CD4-positive, alpha-beta T cell (primary cell): ENCODE measurements at regions not wholly inside any gene's neighbourhood (a gene's known extent, or its start where the extent isn't known, plus 50 kb on each side); places are given as distances from the start of the nearest gene placed in this dataset.

Experiments
- ATAC-seq: fragments of 200-7000 bp; cut with Tn5 transposase; one replicate; pipeline ENCODE4 v1.10.0; 2022; ENCODE audit warnings: mild to moderate bottlenecking; ENCODE audit not compliant: poor library complexity
- CTCF ChIA-PET: fragments of 350-600 bp; sonication (Branson Sonifier 250); formaldehyde crosslinking; loops from one replicate; lab custom pipeline; 2021; ENCODE audit warnings: antibody characterized with exemption, inconsistent platforms; lab: Charles Lee
- POLR2A ChIA-PET: fragments of 350-600 bp; sonication (Branson Sonifier 250); formaldehyde crosslinking; loops from one replicate; lab custom pipeline; 2021; ENCODE audit warnings: antibody characterized with exemption, inconsistent platforms; lab: Charles Lee
- DNase-seq, 14 experiments: peaks; one replicate each; pipeline ENCODE4 v3.0.0-alpha.2; 2013 to 2020; ENCODE audit warnings: mixed read lengths in 2 of 14
- H3K27ac ChIP-seq, 2 donors: one replicate each; pipeline versions ENCODE4 v1.5.1 to v1.7.0; 2013; ENCODE audit warnings: low read length in 2 of 2, low read depth in 1 of 2, mild to moderate bottlenecking in 1 of 2
- H3K27me3 ChIP-seq, 2 experiments: 1 replicate in 1 of 2; 2 replicates in 1 of 2; pipeline versions ENCODE4 v1.6.1 to v1.7.0; 2013; ENCODE audit warnings: low read length in 2 of 2, control low read depth in 1 of 2, mild to moderate bottlenecking in 1 of 2, moderate library complexity in 1 of 2; ENCODE audit not compliant: insufficient read depth in 2 of 2, control insufficient read depth in 1 of 2
- H3K36me3 ChIP-seq: one replicate; pipeline ENCODE4 v1.6.1; 2013; ENCODE audit warnings: low read length, control low read depth; ENCODE audit not compliant: insufficient read depth
- H3K4me1 ChIP-seq: one replicate; pipeline ENCODE4 v1.6.1; 2013; ENCODE audit warnings: low read length, control low read depth; ENCODE audit not compliant: insufficient read depth
- H3K4me3 ChIP-seq: one replicate; pipeline ENCODE4 v1.5.1; 2013; ENCODE audit warnings: mild to moderate bottlenecking, low read length, moderate library complexity
- H3K9me3 ChIP-seq, 2 experiments: 1 replicate in 1 of 2; 2 replicates in 1 of 2; pipeline versions ENCODE4 v1.6.1 to v1.7.0; 2013; ENCODE audit warnings: low read length in 2 of 2, mild to moderate bottlenecking in 2 of 2, control low read depth in 1 of 2, moderate library complexity in 1 of 2; ENCODE audit not compliant: control insufficient read depth in 1 of 2, insufficient read depth in 1 of 2
- H3K27ac Mint-ChIP-seq: one replicate; pipeline ENCODE4 v1.8.0; 2020; ENCODE audit warnings: mixed read lengths
- H3K27me3 Mint-ChIP-seq: one replicate; pipeline ENCODE4 v1.8.0; 2021; ENCODE audit warnings: mixed read lengths
- H3K36me3 Mint-ChIP-seq: one replicate; pipeline ENCODE4 v1.8.0; 2021; ENCODE audit warnings: low read depth, mixed read lengths
- H3K4me1 Mint-ChIP-seq: one replicate; pipeline ENCODE4 v1.8.0; 2021; ENCODE audit warnings: low read depth, mixed read lengths
- H3K4me3 Mint-ChIP-seq: one replicate; pipeline ENCODE4 v1.8.0; 2020; ENCODE audit warnings: mild to moderate bottlenecking, mixed read lengths
- H3K9me3 Mint-ChIP-seq: one replicate; pipeline ENCODE4 v1.8.0; 2020; ENCODE audit warnings: mixed read lengths
- intact Hi-C, 2 experiments: fragments of 100-400 bp; cut with DNase I in 1 of 2; cut with micrococcal nuclease in 1 of 2; formaldehyde crosslinking; loops; one replicate each; pipeline versions ENCODE4 v1.15.1 to v1.9.0; 2023 to 2025; cut with DNase I, micrococcal nuclease
- TF ChIP-seq, protein P1 (sequence below): fragments of 200-600 bp; IDR thresholded peaks from one replicate; pipeline ENCODE4 v1.8.0; 2022; ENCODE audit warnings: antibody characterized with exemption, mild to moderate bottlenecking

DNA sequence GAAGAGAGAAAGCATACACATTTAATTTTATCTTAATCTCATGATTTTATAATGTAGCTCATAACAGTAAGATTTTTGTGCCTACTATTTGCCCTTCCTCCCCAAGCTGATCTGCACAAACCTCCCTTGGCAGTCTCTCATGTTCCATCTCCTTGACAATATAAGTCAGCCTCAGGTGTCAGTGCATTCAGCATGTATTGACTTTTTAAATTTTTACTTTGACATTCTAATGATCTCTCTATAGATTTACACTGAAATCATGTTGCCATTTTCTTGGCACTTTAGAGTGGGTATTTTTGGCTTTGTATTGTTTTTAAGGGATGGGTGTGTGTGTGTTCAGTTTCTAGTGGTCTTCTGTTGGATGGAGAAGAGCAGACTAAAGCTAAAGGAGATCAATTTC lies 505.3 kb upstream of the CPEB2 start:
- TF ChIP-seq, protein P1, sequence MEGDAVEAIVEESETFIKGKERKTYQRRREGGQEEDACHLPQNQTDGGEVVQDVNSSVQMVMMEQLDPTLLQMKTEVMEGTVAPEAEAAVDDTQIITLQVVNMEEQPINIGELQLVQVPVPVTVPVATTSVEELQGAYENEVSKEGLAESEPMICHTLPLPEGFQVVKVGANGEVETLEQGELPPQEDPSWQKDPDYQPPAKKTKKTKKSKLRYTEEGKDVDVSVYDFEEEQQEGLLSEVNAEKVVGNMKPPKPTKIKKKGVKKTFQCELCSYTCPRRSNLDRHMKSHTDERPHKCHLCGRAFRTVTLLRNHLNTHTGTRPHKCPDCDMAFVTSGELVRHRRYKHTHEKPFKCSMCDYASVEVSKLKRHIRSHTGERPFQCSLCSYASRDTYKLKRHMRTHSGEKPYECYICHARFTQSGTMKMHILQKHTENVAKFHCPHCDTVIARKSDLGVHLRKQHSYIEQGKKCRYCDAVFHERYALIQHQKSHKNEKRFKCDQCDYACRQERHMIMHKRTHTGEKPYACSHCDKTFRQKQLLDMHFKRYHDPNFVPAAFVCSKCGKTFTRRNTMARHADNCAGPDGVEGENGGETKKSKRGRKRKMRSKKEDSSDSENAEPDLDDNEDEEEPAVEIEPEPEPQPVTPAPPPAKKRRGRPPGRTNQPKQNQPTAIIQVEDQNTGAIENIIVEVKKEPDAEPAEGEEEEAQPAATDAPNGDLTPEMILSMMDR = no peak
- no peaks in the 10 kb centered on the region for H3K36me3 ChIP-seq
- no peak for ATAC-seq
- intact Hi-C loops = no loop called here
- Mint-ChIP-seq H3K36me3 (no peaks in the 10 kb centered on the region), H3K27ac (no peak overlapping the region), H3K27me3 (no peaks in the 10 kb centered on the region), H3K4me1 (no peaks in the 10 kb centered on the region), H3K9me3 (no peaks in the 10 kb centered on the region), H3K4me3 (no peak overlapping the region)
- no peaks in the 10 kb centered on the region for H3K4me1 ChIP-seq
- CTCF ChIA-PET = no interaction called here
- H3K27me3 ChIP-seq = no peaks in the 10 kb centered on the region
- H3K9me3 ChIP-seq = no peaks in the 10 kb centered on the region
- POLR2A ChIA-PET = no interaction called here
- no peak for DNase-seq
- no peak overlapping the region for H3K27ac ChIP-seq
- no peak overlapping the region for H3K4me3 ChIP-seq

DNA sequence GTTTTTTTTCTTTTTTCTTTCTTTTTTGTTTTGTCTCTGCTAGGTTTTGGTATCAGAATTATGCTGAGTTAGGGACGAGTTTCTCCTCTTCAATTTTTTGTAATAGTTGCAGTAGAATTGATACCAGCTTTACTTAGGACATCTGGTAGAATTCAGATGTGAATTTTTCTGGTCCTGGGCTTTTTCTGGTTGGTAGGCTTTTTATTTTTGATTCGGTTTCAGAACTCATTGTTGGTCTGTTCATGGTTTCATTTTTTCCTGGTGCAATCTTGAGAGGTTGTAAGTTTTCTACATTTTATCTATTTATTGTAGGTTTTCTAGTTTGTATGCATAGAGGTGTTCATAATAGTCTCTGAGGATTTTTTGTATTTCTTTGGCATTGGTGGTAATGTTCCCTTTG lies 498.1 kb upstream of the CPEB2 start:
- Mint-ChIP-seq H3K27ac (no peak overlapping the region), H3K4me1 (no peaks in the 10 kb centered on the region)

DNA sequence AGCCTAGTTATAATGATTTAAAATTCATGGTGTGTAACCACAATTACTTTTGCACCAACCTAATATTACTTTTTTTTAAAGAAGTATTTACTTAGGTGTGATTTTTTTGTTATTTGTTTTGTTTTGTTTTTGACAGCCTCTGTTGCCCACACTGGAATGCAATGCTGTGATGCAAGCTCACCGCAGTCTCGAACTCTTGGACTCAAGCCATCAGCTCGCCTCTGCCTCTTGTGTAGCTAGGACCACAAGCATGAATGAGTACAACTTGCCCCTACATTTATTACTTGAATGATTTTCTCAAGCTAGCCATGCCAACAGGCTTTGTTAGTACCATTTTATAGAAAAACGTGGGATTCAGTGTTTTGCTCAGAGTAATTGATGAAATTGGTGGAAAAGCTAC lies 488.8 kb upstream of the CPEB2 start:
- intact Hi-C loops = no loop called here

More for the DNA sequence above, 498.1 kb upstream of the CPEB2 start:
- DNase-seq (no peak), ATAC-seq (no peak)
- TF ChIP-seq, protein P1 = no peak
- no peaks in the 10 kb centered on the region for H3K36me3 Mint-ChIP-seq
- no peaks in the 10 kb centered on the region for H3K36me3 ChIP-seq
- no peaks in the 10 kb centered on the region for H3K4me1 ChIP-seq
- no peak overlapping the region for H3K27ac ChIP-seq
- CTCF ChIA-PET = interaction anchor here (1.3 kb wide), 1 partner anchor 13 kb away, joined by 3 read pairs; no protein-coding TSS in a partner anchor
- H3K4me3 ChIP-seq = no peak overlapping the region
- intact Hi-C loops = no loop called here
- H3K27me3 Mint-ChIP-seq = peaks cover 8% of the 10 kb centered on the region
- no peaks in the 10 kb centered on the region for H3K9me3 Mint-ChIP-seq
- no peak overlapping the region for H3K4me3 Mint-ChIP-seq
- H3K9me3 ChIP-seq = no peaks in the 10 kb centered on the region
- POLR2A ChIA-PET = no interaction called here
- H3K27me3 ChIP-seq = no peaks in the 10 kb centered on the region

More for the DNA sequence above, 488.8 kb upstream of the CPEB2 start:
- H3K36me3 ChIP-seq = no peaks in the 10 kb centered on the region
- Mint-ChIP-seq H3K9me3 (no peaks in the 10 kb centered on the region), H3K4me3 (no peak overlapping the region), H3K4me1 (no peaks in the 10 kb centered on the region), H3K27ac (no peak overlapping the region), H3K27me3 (peaks cover under 1% of the 10 kb centered on the region), H3K36me3 (no peaks in the 10 kb centered on the region)
- no peaks in the 10 kb centered on the region for H3K27me3 ChIP-seq
- CTCF ChIA-PET = no interaction called here
- no peak for DNase-seq
- no peak overlapping the region for H3K27ac ChIP-seq
- POLR2A ChIA-PET = no interaction called here
- no peaks in the 10 kb centered on the region for H3K4me1 ChIP-seq
- TF ChIP-seq, protein P1 = no peak
- H3K9me3 ChIP-seq = no peaks in the 10 kb centered on the region
- ATAC-seq = no peak
- H3K4me3 ChIP-seq = no peak overlapping the region
